GM19099 (cell line): ENCODE measurements at regions not wholly inside any gene's neighbourhood (a gene's known extent, or its start where the extent isn't known, plus 50 kb on each side); places are given as distances from the start of the nearest gene placed in this dataset.

Source experiments
- POLR2A ChIP-seq: IDR thresholded peaks from 3 replicates; pipeline ENCODE4 v1.6.1; 2011; ENCODE audit warnings: low read depth; ENCODE audit not compliant: insufficient read length; ENCODE audit errors: extremely low read depth

DNA sequence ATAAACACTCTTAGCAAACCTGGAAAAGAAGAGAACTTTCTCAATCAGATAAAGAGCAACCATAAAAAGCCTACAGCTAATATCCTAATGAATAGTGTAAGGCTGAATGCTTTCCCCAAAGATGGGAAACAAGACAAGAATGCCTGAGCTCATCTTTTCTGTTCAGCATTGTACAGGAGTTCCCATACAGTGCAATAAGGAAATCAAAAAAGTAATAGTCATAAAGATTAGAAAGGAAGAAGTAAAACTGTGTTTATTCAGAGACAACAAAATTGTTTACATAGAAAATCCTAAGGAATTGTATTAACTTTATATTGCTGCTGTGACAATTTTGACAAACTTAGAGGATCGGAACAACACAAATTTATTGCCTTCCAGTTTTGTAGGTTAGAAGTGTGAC, 330.7 kb upstream of the SLC24A2 start:
- TF ChIP-seq POLR2A: no peak

- no peak for TF ChIP-seq POLR2A
Measured at GRCh38 chr9:20117986-20118385, 329.1 kb upstream of the SLC24A2 start.

- TF ChIP-seq POLR2A: no peak
Measured at GRCh38 chr9:20117482-20117881, 328.6 kb upstream of the SLC24A2 start.

- no peak for TF ChIP-seq POLR2A
Measured at GRCh38 chr9:20114974-20115373, 326.1 kb upstream of the SLC24A2 start.

- TF ChIP-seq POLR2A: no peak
Measured at GRCh38 chr9:20112205-20112783, 323.5 kb upstream of the SLC24A2 start.

DNA sequence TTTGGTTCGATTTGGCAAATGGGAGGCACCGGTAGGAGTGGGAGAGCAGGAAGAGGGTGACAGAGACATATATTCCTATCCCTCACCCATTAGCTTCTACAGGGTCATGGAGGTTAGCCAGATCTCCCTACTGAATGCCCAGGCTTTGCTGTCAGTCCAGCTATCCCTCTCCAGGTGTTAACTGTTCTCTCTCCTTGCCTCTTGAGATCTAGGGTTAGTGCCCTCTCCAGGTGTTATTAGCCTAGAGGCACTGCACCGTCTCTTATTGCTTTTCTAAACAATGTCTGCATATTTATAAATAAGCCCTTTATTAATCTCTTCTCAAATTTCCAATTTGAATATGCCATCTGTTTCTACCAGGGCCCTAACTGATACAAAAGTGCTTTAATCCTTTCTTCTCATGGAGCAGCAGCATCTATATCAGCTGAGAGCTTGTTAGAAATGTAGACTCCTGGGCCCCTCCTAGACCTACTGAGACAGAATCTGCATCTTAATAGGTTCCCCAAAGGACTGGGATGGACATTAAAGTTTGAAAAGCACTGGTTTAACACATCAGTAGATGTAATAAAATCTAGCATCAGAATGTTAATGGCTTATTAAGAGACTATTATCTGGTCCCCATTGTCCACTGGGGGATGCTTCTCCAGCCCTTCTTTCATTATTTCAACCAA, 322.5 kb upstream of the SLC24A2 start:
- TF ChIP-seq POLR2A: no peak

GRCh38 chr9:20095430-20096092, 306.7 kb upstream of the SLC24A2 start:
- no peak for TF ChIP-seq POLR2A

- TF ChIP-seq POLR2A: no peak
Measured at GRCh38 chr9:20092561-20092960, 303.7 kb upstream of the SLC24A2 start.

GRCh38 chr9:20087481-20087880, 298.6 kb upstream of the SLC24A2 start:
- no peak for TF ChIP-seq POLR2A

DNA sequence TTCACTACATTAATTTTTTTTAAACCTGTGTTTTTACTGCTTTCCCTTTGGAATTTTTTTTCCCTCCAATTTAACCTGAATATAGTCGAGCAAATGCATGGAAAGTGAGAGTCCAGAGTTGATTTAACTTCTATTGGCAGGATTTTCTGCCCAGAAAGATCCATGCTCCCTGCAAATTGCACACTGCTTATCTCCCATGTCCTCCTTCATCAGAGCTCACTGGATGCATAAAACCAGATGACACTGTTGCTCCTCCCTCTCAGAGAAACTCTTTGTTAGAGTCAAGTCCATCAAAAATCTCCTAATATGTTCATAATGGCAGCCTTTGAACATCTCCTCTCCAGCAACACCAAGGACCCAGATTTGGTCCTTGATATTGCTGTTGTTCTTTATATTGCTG, 297.0 kb upstream of the SLC24A2 start:
- TF ChIP-seq POLR2A: no peak

DNA sequence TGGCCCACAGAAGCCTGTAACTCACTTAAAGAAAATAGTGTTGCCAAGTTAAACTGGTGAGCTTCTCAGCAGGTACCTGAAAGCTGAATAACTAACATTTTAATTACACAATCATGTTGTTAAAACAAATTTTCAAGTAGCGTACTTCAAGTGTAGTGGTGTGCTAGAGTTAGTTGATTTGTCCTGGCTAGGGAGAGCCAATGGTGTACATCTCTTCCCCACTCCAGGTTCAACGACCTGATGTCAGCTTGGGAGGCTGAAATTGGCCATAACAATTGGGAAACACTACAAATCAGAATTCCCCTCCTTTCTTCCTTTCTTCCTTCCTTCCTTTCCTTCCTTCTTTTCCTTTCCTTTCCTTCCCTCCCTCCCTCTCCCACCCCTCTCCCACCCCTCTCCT, 295.3 kb upstream of the SLC24A2 start:
- no peak for TF ChIP-seq POLR2A

GRCh38 chr9:20083390-20083789, 294.6 kb upstream of the SLC24A2 start:
- TF ChIP-seq POLR2A: no peak

DNA sequence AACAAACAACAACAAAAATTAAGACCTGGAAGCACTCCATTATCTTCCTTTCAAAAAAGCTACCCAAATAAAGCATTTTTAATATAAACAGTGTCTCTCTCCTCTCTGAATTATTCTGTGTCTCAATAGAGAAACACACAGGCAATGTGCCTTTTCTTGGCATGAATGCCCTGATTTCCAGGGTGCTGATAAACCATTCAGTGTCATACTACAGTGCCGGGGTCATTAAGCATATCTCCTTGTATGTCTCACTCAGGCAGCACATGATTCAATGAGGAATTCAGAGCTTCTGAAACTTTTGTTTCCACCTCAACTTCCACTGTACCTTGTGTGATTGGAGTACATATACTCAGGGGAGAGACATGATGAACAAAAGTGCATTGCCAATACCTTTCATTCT, 294.0 kb upstream of the SLC24A2 start:
- no peak for TF ChIP-seq POLR2A

DNA sequence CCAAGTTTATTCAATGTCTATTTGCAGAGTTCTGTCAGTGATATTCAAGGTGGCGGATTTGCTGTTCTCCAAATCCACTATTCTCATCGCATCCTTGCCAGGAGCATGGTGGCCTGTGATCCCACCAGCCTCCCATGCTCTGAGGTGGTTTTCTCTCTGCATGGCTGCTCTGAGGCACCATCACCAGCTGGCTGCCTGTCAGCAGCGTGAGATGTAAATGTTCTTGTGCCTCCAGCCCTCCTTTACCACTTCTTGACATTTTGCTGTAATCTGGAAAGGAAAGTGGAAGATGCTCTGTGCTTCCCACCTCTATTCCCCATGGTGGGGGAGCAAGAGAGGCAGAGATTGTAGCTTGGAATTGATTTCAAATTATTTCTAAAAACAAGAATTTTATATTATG, 293.6 kb upstream of the SLC24A2 start:
- TF ChIP-seq POLR2A: no peak

- TF ChIP-seq POLR2A: no peak
Measured at GRCh38 chr9:20078246-20078645, 289.4 kb upstream of the SLC24A2 start.

DNA sequence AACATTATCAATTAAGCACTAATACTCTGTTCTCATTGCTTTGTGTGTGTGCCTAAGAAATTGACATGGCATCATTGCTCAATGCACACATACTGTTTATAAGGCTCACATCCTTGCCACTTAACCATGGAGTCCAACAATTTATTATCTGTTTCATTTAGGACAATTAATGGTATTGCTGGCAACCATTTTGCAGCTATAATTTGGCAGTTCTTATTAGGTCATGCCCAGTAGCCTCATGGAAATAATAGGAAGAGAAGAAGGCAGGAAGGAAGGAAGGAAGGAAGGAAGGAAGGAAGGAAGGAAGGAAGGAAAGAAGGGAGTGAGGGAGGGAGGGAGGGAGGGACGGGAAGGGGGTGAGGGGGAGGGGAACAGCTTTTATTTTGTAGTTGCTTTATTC, 285.5 kb upstream of the SLC24A2 start:
- TF ChIP-seq POLR2A: no peak
